HG03095 (cell line): ENCODE measurements at regions not wholly inside any gene's neighbourhood (a gene's known extent, or its start where the extent isn't known, plus 50 kb on each side); places are given as distances from the start of the nearest gene placed in this dataset.
"Not testable (repeated sequence)": the region's sequence is repeated elsewhere in the genome, so short reads cannot be mapped to it uniquely, and the experiment has no call there.

Experiments used
- ATAC-seq: cut with Tn5 transposase; IDR thresholded peaks from one replicate; pipeline ENCODE4 v1.9.1; 2021; ENCODE audit warnings: moderate library complexity; ENCODE audit not compliant: unreplicated experiment

GRCh38 chr6:88499845-88500699 lies 333.9 kb upstream of the CNR1 start:
- ATAC-seq: peak; percentile 71

- ATAC-seq: no peak
Observed at GRCh38 chr6:88499436-88499835, 333.3 kb upstream of the CNR1 start.

GRCh38 chr6:88497403-88497802 lies 331.3 kb upstream of the CNR1 start:
- not testable (repeated sequence) for ATAC-seq

- ATAC-seq: peak; percentile 54
Observed at GRCh38 chr6:88494401-88495140, 328.4 kb upstream of the CNR1 start.

- ATAC-seq: peak; percentile 31
Observed at GRCh38 chr6:88493717-88494116, 327.6 kb upstream of the CNR1 start.

- no peak for ATAC-seq
Observed at GRCh38 chr6:88492824-88493223, 326.7 kb upstream of the CNR1 start.

- no peak for ATAC-seq
Observed at GRCh38 chr6:88492241-88492640, 326.1 kb upstream of the CNR1 start.

- ATAC-seq: no peak
Observed at GRCh38 chr6:88491266-88491880, 325.2 kb upstream of the CNR1 start.

GRCh38 chr6:88490908-88491264 lies 324.7 kb upstream of the CNR1 start:
- ATAC-seq: no peak

GRCh38 chr6:88490195-88490907 lies 324.2 kb upstream of the CNR1 start:
- no peak for ATAC-seq

- ATAC-seq: no peak
Observed at GRCh38 chr6:88483424-88483823, 317.3 kb upstream of the CNR1 start.

- no peak for ATAC-seq
Observed at GRCh38 chr6:88482465-88482864, 316.3 kb upstream of the CNR1 start.

- no peak for ATAC-seq
Observed at GRCh38 chr6:88481519-88481918, 315.4 kb upstream of the CNR1 start.

- ATAC-seq: no peak
Observed at GRCh38 chr6:88480816-88481215, 314.7 kb upstream of the CNR1 start.

GRCh38 chr6:88477413-88477812 lies 311.3 kb upstream of the CNR1 start:
- ATAC-seq: no peak

GRCh38 chr6:88476388-88476787 lies 310.2 kb upstream of the CNR1 start:
- no peak for ATAC-seq

- no peak for ATAC-seq
Observed at GRCh38 chr6:88474720-88475119, 308.6 kb upstream of the CNR1 start.

- ATAC-seq: no peak
Observed at GRCh38 chr6:88473589-88473988, 307.4 kb upstream of the CNR1 start.

GRCh38 chr6:88472851-88473525 lies 306.8 kb upstream of the CNR1 start:
- no peak for ATAC-seq

GRCh38 chr6:88459643-88460042 lies 293.5 kb upstream of the CNR1 start:
- no peak for ATAC-seq

GRCh38 chr6:88459189-88459588 lies 293.0 kb upstream of the CNR1 start:
- no peak for ATAC-seq
